ENCODE measurements at regions not wholly inside any gene's neighbourhood (a gene's known extent, or its start where the extent isn't known, plus 50 kb on each side); places are given as distances from the start of the nearest gene placed in this dataset.

DNA sequence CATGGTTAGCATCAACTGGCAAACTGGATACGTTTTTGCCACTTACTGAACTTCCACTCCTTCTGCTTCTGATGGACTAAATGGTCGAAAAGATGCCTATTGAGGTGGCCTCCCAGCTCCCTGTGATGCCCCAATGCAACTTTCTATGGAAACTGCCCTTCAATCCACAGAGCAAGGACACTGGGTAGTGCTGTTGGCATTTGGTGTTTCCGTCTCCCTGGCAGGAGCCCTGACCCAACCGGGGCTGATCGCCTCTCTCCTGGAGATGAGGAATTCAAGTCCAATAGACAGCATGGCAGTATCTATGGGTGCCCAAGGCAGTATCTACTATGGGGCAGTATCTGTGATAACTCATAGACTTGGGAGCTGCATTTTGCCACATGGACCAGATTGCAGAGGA lies 116.3 kb upstream of the IRX3 start:
- Mint-ChIP-seq H3K36me3 (ENCODE audit: insufficient read depth, unreplicated experiment) (no peaks in the 10 kb centered on the region), H3K9me3 (ENCODE audit: unreplicated experiment) (no peaks in the 10 kb centered on the region), H3K4me1 (ENCODE audit: insufficient read depth, unreplicated experiment) (peaks cover 13% of the 10 kb centered on the region), H3K4me3 (ENCODE audit: unreplicated experiment) (no peak overlapping the region), H3K27me3 (ENCODE audit: insufficient read depth, unreplicated experiment) (no peaks in the 10 kb centered on the region), H3K27ac (ENCODE audit: low read depth, unreplicated experiment) (no peak overlapping the region)
- intact Hi-C loops (cut with micrococcal nuclease): no loop called here
- BruUV-seq (replicated peaks): no TSS peak
- POLR2A ChIA-PET: interaction anchor here (0.6 to 0.9 kb wide), 2 partner anchors 10 to 512 kb away, joined by 4 read pairs; no protein-coding TSS in a partner anchor
- CTCF ChIA-PET: interaction anchor here (1.2 kb wide), 1 partner anchor 14 kb away, joined by 3 read pairs; no protein-coding TSS in a partner anchor
- DNase-seq (ENCODE audit: unreplicated experiment): no peak
- TF ChIP-seq, protein P1, sequence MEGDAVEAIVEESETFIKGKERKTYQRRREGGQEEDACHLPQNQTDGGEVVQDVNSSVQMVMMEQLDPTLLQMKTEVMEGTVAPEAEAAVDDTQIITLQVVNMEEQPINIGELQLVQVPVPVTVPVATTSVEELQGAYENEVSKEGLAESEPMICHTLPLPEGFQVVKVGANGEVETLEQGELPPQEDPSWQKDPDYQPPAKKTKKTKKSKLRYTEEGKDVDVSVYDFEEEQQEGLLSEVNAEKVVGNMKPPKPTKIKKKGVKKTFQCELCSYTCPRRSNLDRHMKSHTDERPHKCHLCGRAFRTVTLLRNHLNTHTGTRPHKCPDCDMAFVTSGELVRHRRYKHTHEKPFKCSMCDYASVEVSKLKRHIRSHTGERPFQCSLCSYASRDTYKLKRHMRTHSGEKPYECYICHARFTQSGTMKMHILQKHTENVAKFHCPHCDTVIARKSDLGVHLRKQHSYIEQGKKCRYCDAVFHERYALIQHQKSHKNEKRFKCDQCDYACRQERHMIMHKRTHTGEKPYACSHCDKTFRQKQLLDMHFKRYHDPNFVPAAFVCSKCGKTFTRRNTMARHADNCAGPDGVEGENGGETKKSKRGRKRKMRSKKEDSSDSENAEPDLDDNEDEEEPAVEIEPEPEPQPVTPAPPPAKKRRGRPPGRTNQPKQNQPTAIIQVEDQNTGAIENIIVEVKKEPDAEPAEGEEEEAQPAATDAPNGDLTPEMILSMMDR (IDR thresholded peaks at IDR 0.05; ENCODE audit: unreplicated experiment): no peak

DNA sequence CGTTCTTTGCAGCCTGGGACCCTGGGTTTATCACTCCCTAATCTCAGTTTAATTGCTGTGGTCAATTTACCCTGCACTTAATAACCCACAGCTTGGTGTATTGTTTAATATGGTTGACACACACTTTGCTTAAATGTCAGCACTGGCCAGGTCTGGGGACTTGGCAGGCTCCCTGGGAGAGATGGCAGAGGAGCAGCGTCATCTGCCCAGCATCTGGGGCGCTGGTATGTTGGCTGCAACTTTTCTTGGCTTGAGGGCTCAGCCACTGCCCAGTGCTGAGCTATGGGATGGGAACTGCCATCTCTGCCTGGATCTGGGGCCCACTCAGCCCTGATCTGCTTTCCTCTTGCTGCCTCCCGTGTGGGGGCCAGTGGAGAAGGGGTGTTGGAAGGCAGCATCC lies 115.7 kb upstream of the IRX3 start:
- POLR2A ChIA-PET: no interaction called here
- CTCF ChIA-PET: interaction anchor here (0.6 to 1.2 kb wide), 2 partner anchors 14 to 99 kb away, joined by 3 read pairs; no protein-coding TSS in a partner anchor
- no peak overlapping the region for H3K4me3 Mint-ChIP-seq (ENCODE audit: unreplicated experiment)
- no peak overlapping the region for H3K27ac Mint-ChIP-seq (ENCODE audit: low read depth, unreplicated experiment)
- BruUV-seq (replicated peaks): no TSS peak
- H3K27me3 Mint-ChIP-seq (ENCODE audit: insufficient read depth, unreplicated experiment): no peaks in the 10 kb centered on the region
- no peaks in the 10 kb centered on the region for H3K36me3 Mint-ChIP-seq (ENCODE audit: insufficient read depth, unreplicated experiment)
- DNase-seq (ENCODE audit: unreplicated experiment): no peak
- TF ChIP-seq, protein P1 (IDR thresholded peaks at IDR 0.05; ENCODE audit: unreplicated experiment): no peak
- intact Hi-C loops (cut with micrococcal nuclease): no loop called here
- H3K9me3 Mint-ChIP-seq (ENCODE audit: unreplicated experiment): no peaks in the 10 kb centered on the region
- H3K4me1 Mint-ChIP-seq (ENCODE audit: insufficient read depth, unreplicated experiment): peaks cover 7% of the 10 kb centered on the region

DNA sequence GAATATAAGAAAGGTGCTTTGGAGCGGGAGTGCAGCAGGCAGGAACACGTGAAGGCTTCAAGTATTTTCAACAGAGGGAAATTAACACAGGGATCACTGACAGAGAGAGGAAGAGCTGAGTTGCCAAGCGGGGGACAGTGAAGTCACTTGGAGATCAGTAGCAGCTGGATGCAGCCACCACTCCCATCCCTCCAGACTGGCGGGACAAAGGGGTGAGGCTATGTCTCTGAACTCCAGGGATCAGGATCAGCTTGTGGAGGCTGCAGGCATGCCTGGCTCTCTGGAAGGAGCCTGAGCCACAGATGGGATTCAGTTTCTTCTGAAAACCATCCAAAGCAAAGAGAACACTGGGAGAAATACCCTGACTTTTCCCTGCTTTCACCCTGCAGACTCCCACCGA lies 113.7 kb upstream of the IRX3 start:
- H3K4me1 Mint-ChIP-seq (ENCODE audit: insufficient read depth, unreplicated experiment): no peaks in the 10 kb centered on the region
- no peaks in the 10 kb centered on the region for H3K27me3 Mint-ChIP-seq (ENCODE audit: insufficient read depth, unreplicated experiment)
- no peaks in the 10 kb centered on the region for H3K36me3 Mint-ChIP-seq (ENCODE audit: insufficient read depth, unreplicated experiment)
- H3K4me3 Mint-ChIP-seq (ENCODE audit: unreplicated experiment): no peak overlapping the region
- TF ChIP-seq, protein P1 (IDR thresholded peaks at IDR 0.05; ENCODE audit: unreplicated experiment): no peak
- DNase-seq (ENCODE audit: unreplicated experiment): no peak
- no peak overlapping the region for H3K27ac Mint-ChIP-seq (ENCODE audit: low read depth, unreplicated experiment)
- BruUV-seq (replicated peaks): no TSS peak
- intact Hi-C loops (cut with micrococcal nuclease): no loop called here
- ChIA-PET POLR2A (interaction anchor here (1.0 to 1.9 kb wide), 3 partner anchors 17 to 114 kb away, joined by 3 to 7 read pairs (median 4); partner anchors contain the start of gene IRX3), CTCF (interaction anchor here (1.4 to 1.6 kb wide), 2 partner anchors 12 to 26 kb away, joined by 3 to 5 read pairs; no protein-coding TSS in a partner anchor)
- H3K9me3 Mint-ChIP-seq (ENCODE audit: unreplicated experiment): no peaks in the 10 kb centered on the region

DNA sequence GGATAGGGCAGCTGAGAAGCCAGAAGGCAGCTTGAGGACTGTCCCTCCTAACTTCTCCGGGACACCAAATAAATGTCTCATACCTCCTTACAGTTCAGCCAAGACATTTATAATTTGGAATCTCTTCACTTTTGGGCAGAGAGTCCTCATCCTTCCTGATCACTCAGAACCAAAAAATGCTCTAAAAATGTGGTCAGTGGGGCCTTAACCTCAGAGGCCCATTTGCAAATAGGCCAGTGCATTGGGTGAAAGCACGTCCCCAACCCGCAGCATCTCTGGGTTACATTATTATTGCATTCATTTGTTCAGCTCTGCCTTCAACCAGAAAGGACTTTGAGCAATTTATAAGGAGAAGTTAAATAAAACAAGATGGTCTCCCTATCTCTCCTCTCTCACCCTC lies 112.4 kb upstream of the IRX3 start:
- TF ChIP-seq, protein P1 (IDR thresholded peaks at IDR 0.05; ENCODE audit: unreplicated experiment): no peak
- intact Hi-C loops (cut with micrococcal nuclease): no loop called here
- Mint-ChIP-seq H3K4me3 (ENCODE audit: unreplicated experiment) (no peak overlapping the region), H3K36me3 (ENCODE audit: insufficient read depth, unreplicated experiment) (no peaks in the 10 kb centered on the region), H3K27ac (ENCODE audit: low read depth, unreplicated experiment) (no peak overlapping the region), H3K9me3 (ENCODE audit: unreplicated experiment) (no peaks in the 10 kb centered on the region), H3K27me3 (ENCODE audit: insufficient read depth, unreplicated experiment) (no peaks in the 10 kb centered on the region), H3K4me1 (ENCODE audit: insufficient read depth, unreplicated experiment) (no peaks in the 10 kb centered on the region)
- BruUV-seq (replicated peaks): no TSS peak
- ChIA-PET CTCF (interaction anchor here (1.2 to 1.6 kb wide), 4 partner anchors 11 to 48 kb away, joined by 3 to 6 read pairs (median 4); no protein-coding TSS in a partner anchor), POLR2A (interaction anchor here (1.3 to 1.9 kb wide), 2 partner anchors 26 to 112 kb away, joined by 4 to 7 read pairs; partner anchors contain the start of gene IRX3)
- DNase-seq (ENCODE audit: unreplicated experiment): no peak
